Activated naive CD4-positive, alpha-beta T cell treated with anti-CD3 and anti-CD28 coated beads, Interleukin-2, amount 10 ng/mL, durations not matched to agents 7 days and 5 days (primary cell): ENCODE measurements at regions not wholly inside any gene's neighbourhood (a gene's known extent, or its start where the extent isn't known, plus 50 kb on each side); places are given as distances from the start of the nearest gene placed in this dataset.
"Not testable (repeated sequence)": the region's sequence is repeated elsewhere in the genome, so short reads cannot be mapped to it uniquely, and the experiment has no call there.

Source experiments
- CTCF ChIA-PET: fragments of 350-600 bp; sonication (Branson Sonifier 250); formaldehyde crosslinking; loops from one replicate; lab custom pipeline; 2021; ENCODE audit warnings: antibody characterized with exemption; lab: Charles Lee
- DNase-seq: peaks from one replicate; pipeline ENCODE4 v3.0.0-alpha.2; 2020
- H3K27ac Mint-ChIP-seq: one replicate; pipeline ENCODE4 v1.8.0; 2021; ENCODE audit warnings: mild to moderate bottlenecking, moderate library complexity, mixed read lengths
- H3K27me3 Mint-ChIP-seq: one replicate; pipeline ENCODE4 v1.8.0; 2021; ENCODE audit warnings: mild to moderate bottlenecking, mixed read lengths
- H3K36me3 Mint-ChIP-seq: one replicate; pipeline ENCODE4 v1.8.0; 2021; ENCODE audit warnings: mixed read lengths
- H3K4me1 Mint-ChIP-seq: one replicate; pipeline ENCODE4 v1.8.0; 2021; ENCODE audit warnings: mixed read lengths
- H3K4me3 Mint-ChIP-seq: one replicate; pipeline ENCODE4 v1.8.0; 2021; ENCODE audit warnings: mild to moderate bottlenecking, moderate library complexity, mixed read lengths
- H3K9me3 Mint-ChIP-seq: one replicate; pipeline ENCODE4 v1.8.0; 2021; ENCODE audit warnings: mixed read lengths

- Mint-ChIP-seq H3K4me3 (no peak overlapping the region), H3K4me1 (no peaks in the 10 kb centered on the region), H3K9me3 (peaks cover 3% of the 10 kb centered on the region), H3K27ac (no peak overlapping the region), H3K27me3 (no peaks in the 10 kb centered on the region), H3K36me3 (no peaks in the 10 kb centered on the region)
- CTCF ChIA-PET, result no interaction called here
- DNase-seq, result no peak
Measured at GRCh38 chr13:82467626-82468025, 1414.6 kb downstream of the SLITRK1 start.

- DNase-seq, CTCF ChIA-PET, H3K27me3 Mint-ChIP-seq, H3K4me3 Mint-ChIP-seq, H3K27ac Mint-ChIP-seq, H3K4me1 Mint-ChIP-seq, H3K36me3 Mint-ChIP-seq: not testable (repeated sequence)
- peaks cover 20% of the 10 kb centered on the region for H3K9me3 Mint-ChIP-seq
Measured at GRCh38 chr13:82459575-82459974, 1422.7 kb downstream of the SLITRK1 start.

- DNase-seq, result no peak
- H3K27me3 Mint-ChIP-seq, result no peaks in the 10 kb centered on the region
- H3K4me1 Mint-ChIP-seq, result no peaks in the 10 kb centered on the region
- no peak overlapping the region for H3K4me3 Mint-ChIP-seq
- H3K27ac Mint-ChIP-seq, result no peak overlapping the region
- CTCF ChIA-PET, result no interaction called here
- H3K36me3 Mint-ChIP-seq, result no peaks in the 10 kb centered on the region
- peaks cover 23% of the 10 kb centered on the region for H3K9me3 Mint-ChIP-seq
Measured at GRCh38 chr13:82458169-82458568, 1424.1 kb downstream of the SLITRK1 start.

- H3K4me3 Mint-ChIP-seq, result not testable (repeated sequence)
Measured at GRCh38 chr13:82457548-82457947, 1424.7 kb downstream of the SLITRK1 start.

GRCh38 chr13:82447416-82448077, 1434.7 kb downstream of the SLITRK1 start:
- CTCF ChIA-PET, result no interaction called here
- no peaks in the 10 kb centered on the region for H3K4me1 Mint-ChIP-seq
- no peaks in the 10 kb centered on the region for H3K36me3 Mint-ChIP-seq
- H3K9me3 Mint-ChIP-seq, result peaks cover 4% of the 10 kb centered on the region
- no peak overlapping the region for H3K27ac Mint-ChIP-seq
- no peak for DNase-seq
- H3K27me3 Mint-ChIP-seq, result no peaks in the 10 kb centered on the region
- no peak overlapping the region for H3K4me3 Mint-ChIP-seq

More at GRCh38 chr13:82457548-82457947, 1424.7 kb downstream of the SLITRK1 start:
- H3K27ac Mint-ChIP-seq, H3K27me3 Mint-ChIP-seq, H3K36me3 Mint-ChIP-seq, DNase-seq, CTCF ChIA-PET, H3K4me1 Mint-ChIP-seq: not testable (repeated sequence)
- H3K9me3 Mint-ChIP-seq, result peaks cover 22% of the 10 kb centered on the region

GRCh38 chr13:82439159-82439904, 1442.9 kb downstream of the SLITRK1 start:
- CTCF ChIA-PET, result no interaction called here

GRCh38 chr13:82438320-82438719, 1444.0 kb downstream of the SLITRK1 start:
- no peak overlapping the region for H3K4me3 Mint-ChIP-seq
- no peak for DNase-seq
- no peak overlapping the region for H3K27ac Mint-ChIP-seq
- peaks cover 15% of the 10 kb centered on the region for H3K9me3 Mint-ChIP-seq
- no peaks in the 10 kb centered on the region for H3K27me3 Mint-ChIP-seq
- CTCF ChIA-PET, result no interaction called here
- H3K4me1 Mint-ChIP-seq, result no peaks in the 10 kb centered on the region
- H3K36me3 Mint-ChIP-seq, result no peaks in the 10 kb centered on the region

More at GRCh38 chr13:82439159-82439904, 1442.9 kb downstream of the SLITRK1 start:
- no peaks in the 10 kb centered on the region for H3K27me3 Mint-ChIP-seq
- H3K36me3 Mint-ChIP-seq, result no peaks in the 10 kb centered on the region
- no peak overlapping the region for H3K27ac Mint-ChIP-seq
- no peaks in the 10 kb centered on the region for H3K4me1 Mint-ChIP-seq
- H3K9me3 Mint-ChIP-seq, result peaks cover 15% of the 10 kb centered on the region
- H3K4me3 Mint-ChIP-seq, result no peak overlapping the region
- no peak for DNase-seq

GRCh38 chr13:82436099-82436585, 1446.1 kb downstream of the SLITRK1 start:
- Mint-ChIP-seq H3K27me3 (no peaks in the 10 kb centered on the region), H3K9me3 (peaks cover 15% of the 10 kb centered on the region), H3K4me1 (no peaks in the 10 kb centered on the region), H3K4me3 (no peak overlapping the region), H3K36me3 (no peaks in the 10 kb centered on the region), H3K27ac (no peak overlapping the region)
- DNase-seq, result no peak
- CTCF ChIA-PET, result no interaction called here

GRCh38 chr13:82432949-82433348, 1449.3 kb downstream of the SLITRK1 start:
- Mint-ChIP-seq H3K36me3 (no peaks in the 10 kb centered on the region), H3K27me3 (no peaks in the 10 kb centered on the region), H3K4me3 (no peak overlapping the region), H3K4me1 (no peaks in the 10 kb centered on the region), H3K27ac (no peak overlapping the region), H3K9me3 (peaks cover 8% of the 10 kb centered on the region)
- no peak for DNase-seq
- CTCF ChIA-PET, result no interaction called here

GRCh38 chr13:82412749-82413148, 1469.5 kb downstream of the SLITRK1 start:
- CTCF ChIA-PET, result no interaction called here
- no peaks in the 10 kb centered on the region for H3K4me1 Mint-ChIP-seq
- H3K36me3 Mint-ChIP-seq, result no peaks in the 10 kb centered on the region
- no peak overlapping the region for H3K4me3 Mint-ChIP-seq
- peaks cover 2% of the 10 kb centered on the region for H3K9me3 Mint-ChIP-seq
- DNase-seq, result no peak
- no peak overlapping the region for H3K27ac Mint-ChIP-seq
- no peaks in the 10 kb centered on the region for H3K27me3 Mint-ChIP-seq

- CTCF ChIA-PET, result no interaction called here
- Mint-ChIP-seq H3K4me1 (no peaks in the 10 kb centered on the region), H3K36me3 (no peaks in the 10 kb centered on the region), H3K9me3 (peaks cover 15% of the 10 kb centered on the region), H3K27me3 (no peaks in the 10 kb centered on the region), H3K4me3 (no peak overlapping the region), H3K27ac (no peak overlapping the region)
- DNase-seq, result no peak
Measured at GRCh38 chr13:82407321-82407720, 1475.0 kb downstream of the SLITRK1 start.

- H3K4me3 Mint-ChIP-seq, result no peak overlapping the region
- no peaks in the 10 kb centered on the region for H3K9me3 Mint-ChIP-seq
- H3K27me3 Mint-ChIP-seq, result no peaks in the 10 kb centered on the region
- CTCF ChIA-PET, result no interaction called here
- H3K36me3 Mint-ChIP-seq, result no peaks in the 10 kb centered on the region
- no peak overlapping the region for H3K27ac Mint-ChIP-seq
- no peak for DNase-seq
- no peaks in the 10 kb centered on the region for H3K4me1 Mint-ChIP-seq
Measured at GRCh38 chr13:82374719-82375118, 1507.6 kb downstream of the SLITRK1 start.

- H3K4me1 Mint-ChIP-seq, result no peaks in the 10 kb centered on the region
- H3K27me3 Mint-ChIP-seq, result no peaks in the 10 kb centered on the region
- H3K36me3 Mint-ChIP-seq, result no peaks in the 10 kb centered on the region
- DNase-seq, result no peak
- H3K4me3 Mint-ChIP-seq, result no peak overlapping the region
- H3K27ac Mint-ChIP-seq, result no peak overlapping the region
- CTCF ChIA-PET, result no interaction called here
- H3K9me3 Mint-ChIP-seq, result no peaks in the 10 kb centered on the region
Measured at GRCh38 chr13:82370316-82370715, 1512.0 kb downstream of the SLITRK1 start.

- Mint-ChIP-seq H3K4me3 (no peak overlapping the region), H3K9me3 (no peaks in the 10 kb centered on the region)
- CTCF ChIA-PET, result no interaction called here
Measured at GRCh38 chr13:82364525-82364924, 1517.7 kb downstream of the SLITRK1 start.

GRCh38 chr13:82358284-82358683, 1524.0 kb downstream of the SLITRK1 start:
- DNase-seq, result no peak
- H3K9me3 Mint-ChIP-seq, result no peaks in the 10 kb centered on the region
- CTCF ChIA-PET, result no interaction called here
- H3K4me3 Mint-ChIP-seq, result no peak overlapping the region
- no peaks in the 10 kb centered on the region for H3K27me3 Mint-ChIP-seq
- no peaks in the 10 kb centered on the region for H3K36me3 Mint-ChIP-seq
- no peak overlapping the region for H3K27ac Mint-ChIP-seq
- H3K4me1 Mint-ChIP-seq, result no peaks in the 10 kb centered on the region

More at GRCh38 chr13:82364525-82364924, 1517.7 kb downstream of the SLITRK1 start:
- no peak for DNase-seq
- Mint-ChIP-seq H3K27me3 (no peaks in the 10 kb centered on the region), H3K27ac (no peak overlapping the region), H3K36me3 (no peaks in the 10 kb centered on the region), H3K4me1 (no peaks in the 10 kb centered on the region)
